Lower lobe of right lung (tissue), 2 donors: ENCODE measurements at regions not wholly inside any gene's neighbourhood (a gene's known extent, or its start where the extent isn't known, plus 50 kb on each side); places are given as distances from the start of the nearest gene placed in this dataset.

Source experiments
- ATAC-seq, 2 donors: fragments of 200-7000 bp; cut with Tn5 transposase; one replicate each; pipeline ENCODE4 v1.9.1; 2020 to 2022; ENCODE audit warnings: mild to moderate bottlenecking in 2 of 2, moderate library complexity in 2 of 2
- DNase-seq: peaks from one replicate; pipeline ENCODE4 v3.0.0-alpha.2; 2020
- H3K27ac ChIP-seq: fragments of 200-600 bp; one replicate; pipeline ENCODE4 v1.8.0; 2022
- H3K27me3 ChIP-seq: fragments of 200-600 bp; one replicate; pipeline ENCODE4 v1.8.0; 2022; ENCODE audit warnings: low read depth
- H3K36me3 ChIP-seq: fragments of 200-600 bp; one replicate; pipeline ENCODE4 v1.8.0; 2022; ENCODE audit warnings: mild to moderate bottlenecking
- H3K4me1 ChIP-seq: fragments of 200-600 bp; one replicate; pipeline ENCODE4 v1.8.0; 2022
- H3K4me3 ChIP-seq: fragments of 200-600 bp; one replicate; pipeline ENCODE4 v1.8.0; 2022; ENCODE audit warnings: mild to moderate bottlenecking
- H3K9me3 ChIP-seq: fragments of 200-600 bp; one replicate; pipeline ENCODE4 v1.8.0; 2022
- CTCF ChIP-seq: fragments of 200-600 bp; IDR thresholded peaks from one replicate; pipeline ENCODE4 v1.8.0; 2022; ENCODE audit warnings: antibody characterized with exemption, mild to moderate bottlenecking
- intact Hi-C: fragments of 100-400 bp; cut with DNase I; formaldehyde crosslinking; loops from one replicate; pipeline ENCODE4 v1.11.0; 2022
- donor health status: DM: no; HTN: yes; CAD: no; lungs with severe emphysema.

DNA sequence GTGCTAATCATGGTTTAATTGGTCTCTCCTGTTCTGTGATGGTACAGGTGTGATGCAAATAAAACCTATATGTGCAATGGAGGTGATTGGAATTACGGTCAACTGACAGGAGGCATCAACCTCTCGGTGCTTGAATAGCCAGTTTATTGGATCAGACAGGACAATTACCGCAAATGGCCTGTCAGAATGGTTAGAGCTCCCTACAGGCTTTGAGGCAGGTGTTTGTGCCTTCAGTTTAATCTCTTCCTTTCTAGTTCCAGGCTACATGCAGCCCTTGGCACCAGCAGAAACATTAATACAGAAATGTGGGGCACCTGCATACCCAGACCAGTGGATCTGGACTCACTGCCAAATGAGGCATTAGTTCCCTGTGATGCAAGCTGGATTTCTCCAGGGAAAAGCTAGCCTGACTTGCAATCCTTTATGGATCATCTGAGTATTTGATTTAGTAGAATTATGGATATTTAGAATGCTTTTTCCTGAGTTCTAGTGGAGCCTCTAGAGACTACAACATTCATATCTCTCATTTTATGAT lies 128.6 kb downstream of the MAT2B start:
- no peaks in the 10 kb centered on the region for H3K9me3 ChIP-seq
- H3K4me1 ChIP-seq = no peaks in the 10 kb centered on the region
- H3K4me3 ChIP-seq = no peak overlapping the region
- intact Hi-C loops = no loop called here
- H3K27me3 ChIP-seq = no peaks in the 10 kb centered on the region
- no peak for DNase-seq
- H3K27ac ChIP-seq = no peak overlapping the region
- no peak for ATAC-seq
- no peak for TF ChIP-seq CTCF
- no peaks in the 10 kb centered on the region for H3K36me3 ChIP-seq

- intact Hi-C loops = no loop called here
- Histone ChIP-seq H3K4me3 (no peak overlapping the region), H3K36me3 (no peaks in the 10 kb centered on the region), H3K4me1 (no peaks in the 10 kb centered on the region), H3K9me3 (no peaks in the 10 kb centered on the region), H3K27me3 (no peaks in the 10 kb centered on the region), H3K27ac (no peak overlapping the region)
- ATAC-seq (no peak), DNase-seq (no peak)
- TF ChIP-seq CTCF = no peak
These were observed 130.2 kb downstream of the MAT2B start for GRCh38 chr5:163635631-163636030.

GRCh38 chr5:163642904-163643303 lies 137.5 kb downstream of the MAT2B start:
- no peaks in the 10 kb centered on the region for H3K36me3 ChIP-seq
- DNase-seq (no peak), ATAC-seq (no peak)
- no peaks in the 10 kb centered on the region for H3K9me3 ChIP-seq
- H3K27ac ChIP-seq = no peak overlapping the region
- TF ChIP-seq CTCF = no peak
- no peak overlapping the region for H3K4me3 ChIP-seq
- H3K4me1 ChIP-seq = no peaks in the 10 kb centered on the region
- H3K27me3 ChIP-seq = no peaks in the 10 kb centered on the region
- intact Hi-C loops = no loop called here

DNA sequence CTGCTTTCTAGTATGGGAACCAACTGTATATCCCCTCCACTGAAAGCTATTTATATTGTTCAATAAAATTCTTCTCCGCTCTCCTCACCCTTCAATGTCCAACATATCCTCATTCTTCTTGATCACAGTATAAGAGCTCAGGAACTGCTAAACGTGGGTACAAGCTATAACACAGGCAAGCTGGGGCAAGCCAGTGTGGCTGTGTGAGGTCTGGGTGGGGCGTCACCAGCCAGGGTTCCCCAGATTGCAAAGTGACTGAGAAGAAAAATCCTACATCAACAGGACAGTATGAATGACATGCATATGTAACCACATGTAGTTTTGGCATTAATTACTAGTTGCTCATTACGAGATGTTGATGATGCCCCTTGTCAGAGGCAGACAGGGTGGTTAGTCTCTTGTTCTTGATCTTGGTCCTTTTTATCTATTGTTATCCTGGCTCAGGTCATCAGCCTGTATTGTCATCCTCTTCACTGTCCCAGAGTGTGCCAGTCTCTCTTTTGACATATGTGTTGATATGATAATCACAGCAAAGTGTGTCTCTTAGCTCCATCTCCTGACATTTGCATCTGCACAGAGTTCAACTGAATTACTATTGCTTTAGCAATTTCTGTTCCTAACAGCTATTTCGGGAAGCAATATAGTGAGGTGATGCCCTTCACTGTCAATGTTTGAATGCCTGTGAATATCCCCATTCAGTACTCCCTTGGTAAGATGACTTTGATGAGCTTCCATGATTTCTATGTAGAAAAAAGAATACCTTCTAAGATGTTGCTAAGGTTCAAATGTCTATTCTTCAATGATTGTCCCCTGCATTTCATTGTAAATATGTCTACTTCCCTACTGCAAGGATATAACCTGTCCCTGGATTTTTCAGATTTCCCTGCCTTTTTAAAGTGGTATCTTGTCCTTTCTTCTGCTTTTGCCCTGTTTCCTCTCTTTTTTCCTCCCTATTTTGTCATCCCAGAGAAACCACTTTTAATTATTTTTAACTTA lies 140.3 kb downstream of the MAT2B start:
- TF ChIP-seq CTCF = no peak
- Histone ChIP-seq H3K36me3 (no peaks in the 10 kb centered on the region), H3K4me3 (no peak overlapping the region), H3K27me3 (no peaks in the 10 kb centered on the region), H3K9me3 (no peaks in the 10 kb centered on the region), H3K4me1 (no peaks in the 10 kb centered on the region), H3K27ac (no peak overlapping the region)
- intact Hi-C loops = no loop called here
- DNase-seq = no peak
- no peak for ATAC-seq

GRCh38 chr5:163649514-163649913 lies 144.1 kb downstream of the MAT2B start:
- no peaks in the 10 kb centered on the region for H3K36me3 ChIP-seq
- intact Hi-C loops = no loop called here
- H3K9me3 ChIP-seq = peaks cover 5% of the 10 kb centered on the region
- no peak for TF ChIP-seq CTCF
- H3K27me3 ChIP-seq = no peaks in the 10 kb centered on the region
- ATAC-seq (no peak), DNase-seq (no peak)
- no peak overlapping the region for H3K27ac ChIP-seq
- no peak overlapping the region for H3K4me3 ChIP-seq
- H3K4me1 ChIP-seq = no peaks in the 10 kb centered on the region
